Endothelial cell of umbilical vein (primary cell): ENCODE measurements at regions not wholly inside any gene's neighbourhood (a gene's known extent, or its start where the extent isn't known, plus 50 kb on each side); places are given as distances from the start of the nearest gene placed in this dataset.

Source experiments
- BruUV-seq: library from RNA; stranded (reverse); fragments of 400-500 nt; replicated peaks from 2 replicates; lab custom pipeline; 2021; lab: Mats Ljungman, UMichigan
- CTCF ChIA-PET: fragments of 300-600, 350-600 bp; sonication (Branson Sonifier 250); formaldehyde crosslinking; loops from one replicate; lab custom pipeline; 2021; ENCODE audit warnings: antibody characterized with exemption, inconsistent platforms; lab: Charles Lee
- POLR2A ChIA-PET: fragments of 300-600, 350-600 bp; sonication (Branson Sonifier 250); formaldehyde crosslinking; loops from one replicate; lab custom pipeline; 2021; ENCODE audit warnings: antibody characterized with exemption, inconsistent platforms; lab: Charles Lee
- DNase-seq: peaks from one replicate; pipeline ENCODE4 v3.0.0-alpha.2; 2011; ENCODE audit warnings: low read depth, low spot score
- FAIRE-seq: peaks from 2 replicates; lab custom pipeline; 2011; peaks lifted over from hg19 to GRCh38; lab: Jason Lieb, UNC
- H2AFZ ChIP-seq: 2 replicates; pipeline ENCODE4 v1.6.0; 2012; ENCODE audit warnings: low read depth, low read length, control low read depth, inconsistent platforms
- H3K27ac ChIP-seq: 2 replicates; pipeline ENCODE4 v1.5.1; 2011; ENCODE audit warnings: low read depth, mild to moderate bottlenecking, control low read depth, low read length, moderate library complexity; ENCODE audit not compliant: insufficient read depth
- H3K27me3 ChIP-seq, 2 experiments: 2 replicates each; pipeline versions ENCODE4 v1.6.0 to v1.6.1; 2011; ENCODE audit warnings: low read length in 2 of 2, mixed read lengths in 1 of 2; ENCODE audit not compliant: control insufficient read depth in 2 of 2, insufficient read depth in 2 of 2
- H3K36me3 ChIP-seq, 2 experiments: 2 replicates in 1 of 2; 3 replicates in 1 of 2; pipeline ENCODE4 v1.5.1; 2011; ENCODE audit warnings: low read length in 2 of 2, mild to moderate bottlenecking in 1 of 2, moderate library complexity in 1 of 2; ENCODE audit not compliant: control insufficient read depth in 2 of 2, insufficient read depth in 2 of 2; ENCODE audit errors: extremely low read depth in 1 of 2
- H3K4me1 ChIP-seq: 3 replicates; pipeline ENCODE4 v1.5.1; 2011; ENCODE audit warnings: mild to moderate bottlenecking, low read length; ENCODE audit not compliant: control insufficient read depth, insufficient read depth; ENCODE audit errors: extremely low read depth
- H3K4me2 ChIP-seq: 2 replicates; pipeline ENCODE4 v1.6.1; 2011; ENCODE audit warnings: low read length, control low read depth, mixed read lengths; ENCODE audit not compliant: insufficient read depth
- H3K4me3 ChIP-seq, 3 experiments: fragments of 200-600 bp in 1 of 3; sonication (generic), shearing (Covaris generic) in 1 of 3; replicated peaks in 1 of 3; 2 replicates each; pipeline ENCODE4 v1.5.1; 2011 to 2016; ENCODE audit warnings: control low read depth in 3 of 3, low read length in 3 of 3, mild to moderate bottlenecking in 2 of 3, inconsistent platforms in 1 of 3, low read depth in 1 of 3, moderate library complexity in 1 of 3; ENCODE audit not compliant: insufficient read depth in 1 of 3
- H3K79me2 ChIP-seq: 2 replicates; pipeline ENCODE4 v1.6.0; 2012; ENCODE audit warnings: low read length, inconsistent platforms; ENCODE audit not compliant: control insufficient read depth, insufficient read depth
- H3K9ac ChIP-seq: replicated peaks from 2 replicates; pipeline ENCODE3; 2011; ENCODE audit warnings: low read length, control low read depth; ENCODE audit not compliant: insufficient read depth; ENCODE audit errors: extremely low read depth
- H3K9me1 ChIP-seq: replicated peaks from 3 replicates; pipeline ENCODE4 v1.6.0; 2011; ENCODE audit warnings: mild to moderate bottlenecking, low read length; ENCODE audit not compliant: control insufficient read depth, insufficient read depth; ENCODE audit errors: extremely low read depth
- H3K9me3 ChIP-seq: replicated peaks from 2 replicates; pipeline ENCODE4 v1.5.1; 2012; ENCODE audit warnings: low read length, inconsistent platforms; ENCODE audit not compliant: control insufficient read depth, insufficient read depth
- H4K20me1 ChIP-seq: replicated peaks from 2 replicates; pipeline ENCODE3; 2011; ENCODE audit warnings: mild to moderate bottlenecking, low read length; ENCODE audit not compliant: control insufficient read depth, insufficient read depth; ENCODE audit errors: extremely low read depth
- CTCF ChIP-seq, 2 donors: IDR thresholded peaks; 1 replicate in 1 of 2; 2 replicates in 1 of 2; pipeline ENCODE4 v1.5.1; 2011; ENCODE audit warnings: low read length in 2 of 2, mild to moderate bottlenecking in 2 of 2, moderate library complexity in 2 of 2, control low read depth in 1 of 2, inconsistent platforms in 1 of 2, low read depth in 1 of 2; ENCODE audit not compliant: insufficient read depth in 1 of 2; ENCODE audit errors: extremely low read depth in 1 of 2
- EZH2 ChIP-seq: IDR thresholded peaks from 2 replicates; pipeline ENCODE4 v1.6.1; 2012; ENCODE audit warnings: borderline replicate concordance, low read depth, mild to moderate bottlenecking, moderate library complexity, low read length, inconsistent platforms; ENCODE audit not compliant: severe bottlenecking
- GATA2 ChIP-seq: IDR thresholded peaks from 2 replicates; pipeline ENCODE4 v1.7.0; 2011; ENCODE audit warnings: low read depth, mild to moderate bottlenecking, moderate library complexity, mixed read lengths, low read length; ENCODE audit not compliant: insufficient read length, insufficient read depth
- JUN ChIP-seq: IDR thresholded peaks from 2 replicates; pipeline ENCODE4 v1.6.1; 2011; ENCODE audit warnings: borderline replicate concordance, low read depth; ENCODE audit not compliant: insufficient read length, insufficient read depth
- MAX ChIP-seq: IDR thresholded peaks from 2 replicates; pipeline ENCODE4 v1.6.1; 2011; ENCODE audit not compliant: insufficient read depth, insufficient read length
- MYC ChIP-seq: IDR thresholded peaks from one replicate; pipeline ENCODE4 v1.6.1; 2011; ENCODE audit warnings: mild to moderate bottlenecking, low read depth, low read length
- POLR2A ChIP-seq: IDR thresholded peaks from 2 replicates; pipeline ENCODE4 v1.6.1; 2012; ENCODE audit warnings: low read depth, mild to moderate bottlenecking, control low read depth, low read length
- POLR2AphosphoS5 ChIP-seq: IDR thresholded peaks from 2 replicates; pipeline ENCODE4 v1.6.1; 2012; ENCODE audit warnings: low read depth, mild to moderate bottlenecking, control low read depth, low read length, moderate library complexity; ENCODE audit not compliant: insufficient read depth
- dilution Hi-C: fragments of 300-500 bp; cut with MboI; formaldehyde crosslinking; loops from one replicate; pipeline ENCODE4 v1.15.0; 2019; ENCODE audit warnings: low sequenced_read_pairs; ENCODE audit not compliant: extremely low pct_ligation_motif_present
- intact Hi-C: fragments of 100-400 bp; cut with micrococcal nuclease; formaldehyde crosslinking; loops from one replicate; pipeline ENCODE4 v1.10.0; 2022

GRCh38 chr1:5416518-5416917, 575.7 kb downstream of the NPHP4 start:
- Histone ChIP-seq H3K4me2 (no peak overlapping the region), H3K27ac (no peak overlapping the region), H3K4me3 (no peak overlapping the region), H4K20me1 (no peaks in the 10 kb centered on the region), H3K79me2 (no peaks in the 10 kb centered on the region), H3K4me1 (no peaks in the 10 kb centered on the region), H3K36me3 (no peaks in the 10 kb centered on the region), H3K27me3 (no peaks in the 10 kb centered on the region), H3K9me3 (peaks cover 5% of the 10 kb centered on the region), H3K9me1 (no peaks in the 10 kb centered on the region), H2AFZ (no peak overlapping the region), H3K9ac (no peak overlapping the region)
- dilution Hi-C loops (no loop called here), intact Hi-C loops (no loop called here)
- CTCF ChIA-PET: no interaction called here
- POLR2A ChIA-PET: no interaction called here
- FAIRE-seq (no peak), DNase-seq (no peak)
- TF ChIP-seq POLR2AphosphoS5: no peak
- TF ChIP-seq GATA2: no peak
- no peak for TF ChIP-seq MYC
- no peak for TF ChIP-seq POLR2A
- TF ChIP-seq CTCF (IDR thresholded peaks at IDR 0.05; ENCODE audit: extremely low read depth in 1 of 2, insufficient read depth in 1 of 2, low read depth in 1 of 2, low read length in 2 of 2): no peak
- no peak for TF ChIP-seq JUN
- TF ChIP-seq MAX: no peak
- no peak for TF ChIP-seq EZH2
- BruUV-seq: no TSS peak
